ENCODE measurements at regions not wholly inside any gene's neighbourhood (a gene's known extent, or its start where the extent isn't known, plus 50 kb on each side); places are given as distances from the start of the nearest gene placed in this dataset.
"Not testable (repeated sequence)": the region's sequence is repeated elsewhere in the genome, so short reads cannot be mapped to it uniquely, and the experiment has no call there.

DNA sequence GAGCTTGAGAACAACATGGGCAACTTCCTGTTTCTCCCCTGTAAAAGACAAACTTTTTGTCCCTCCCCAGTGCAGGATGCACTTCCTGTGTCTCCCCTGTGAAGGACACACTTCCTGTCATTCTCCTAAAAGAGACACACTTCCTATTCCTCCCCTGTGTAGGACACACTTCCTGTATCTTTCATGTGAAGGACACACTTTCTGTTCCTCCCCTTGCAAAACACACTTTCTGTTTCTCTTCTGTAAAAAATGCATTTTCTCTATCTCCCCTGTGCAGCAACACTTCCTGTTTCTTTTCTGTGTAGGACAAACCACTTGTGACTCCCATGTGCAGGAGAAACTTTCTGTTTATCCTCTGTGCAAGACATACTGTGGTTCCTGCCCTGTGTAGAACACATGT, 488.6 kb upstream of the USP9Y start:
- no peaks in the 10 kb centered on the region for H3K4me1 ChIP-seq
- DNase-seq (ENCODE audit: low spot score in 2 of 2), result no peak
- H3K27me3 ChIP-seq, result no peaks in the 10 kb centered on the region
- no peak for TF ChIP-seq CTCF (IDR thresholded peaks at IDR 0.05)
- no peak for TF ChIP-seq POLR2AphosphoS5 (IDR thresholded peaks at IDR 0.05)
- TF ChIP-seq POLR2A (IDR thresholded peaks at IDR 0.05), result no peak
- no peaks in the 10 kb centered on the region for H3K36me3 ChIP-seq
- H3K4me3 ChIP-seq, result no peak overlapping the region
- H3K27ac ChIP-seq, result no peak overlapping the region
- no peaks in the 10 kb centered on the region for H3K9me3 ChIP-seq
- intact Hi-C loops (cut with DNase I; ENCODE audit: low total_unique reads), result no loop called here

DNA sequence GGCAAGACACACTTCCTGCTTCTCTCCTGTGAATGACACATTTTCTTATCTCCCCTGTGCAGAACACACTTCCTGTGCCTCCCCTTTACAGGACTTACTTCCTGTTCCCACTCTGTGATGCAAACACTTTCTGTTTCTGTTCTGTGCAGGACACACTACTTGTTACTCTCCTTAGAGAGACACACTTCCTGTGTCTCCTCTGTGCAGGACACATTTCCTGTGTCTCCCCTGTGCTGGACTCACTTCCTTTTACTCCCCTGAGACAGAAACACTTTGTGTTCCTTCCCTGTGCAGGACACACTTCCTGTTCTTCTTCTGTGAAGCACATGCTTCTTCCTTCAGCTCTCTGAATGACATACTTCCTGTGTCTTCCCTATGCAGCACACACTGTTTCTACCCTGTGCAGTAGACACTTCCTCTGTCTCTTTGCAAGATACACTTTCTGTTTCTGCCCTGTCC, 485.4 kb upstream of the USP9Y start:
- no peak overlapping the region for H3K4me3 ChIP-seq
- no peak overlapping the region for H3K27ac ChIP-seq
- no peaks in the 10 kb centered on the region for H3K4me1 ChIP-seq
- no peaks in the 10 kb centered on the region for H3K36me3 ChIP-seq
- H3K27me3 ChIP-seq, result no peaks in the 10 kb centered on the region
- intact Hi-C loops (cut with DNase I; ENCODE audit: low total_unique reads), result no loop called here
- TF ChIP-seq POLR2AphosphoS5 (IDR thresholded peaks at IDR 0.05) (no peak), POLR2A (IDR thresholded peaks at IDR 0.05) (no peak), CTCF (IDR thresholded peaks at IDR 0.05) (no peak)
- no peak for DNase-seq (ENCODE audit: low spot score in 2 of 2)
- H3K9me3 ChIP-seq, result no peaks in the 10 kb centered on the region

- intact Hi-C loops (cut with DNase I; ENCODE audit: low total_unique reads), result no loop called here
- Histone ChIP-seq H3K36me3 (no peaks in the 10 kb centered on the region), H3K27ac (no peak overlapping the region), H3K4me3 (no peak overlapping the region), H3K4me1 (no peaks in the 10 kb centered on the region), H3K9me3 (no peaks in the 10 kb centered on the region), H3K27me3 (no peaks in the 10 kb centered on the region)
- DNase-seq (ENCODE audit: low spot score in 2 of 2), result no peak
- TF ChIP-seq POLR2A (IDR thresholded peaks at IDR 0.05) (no peak), CTCF (IDR thresholded peaks at IDR 0.05) (no peak), POLR2AphosphoS5 (IDR thresholded peaks at IDR 0.05) (no peak)
Observed at GRCh38 chrY:12230921-12231320, 470.1 kb upstream of the USP9Y start.

DNA sequence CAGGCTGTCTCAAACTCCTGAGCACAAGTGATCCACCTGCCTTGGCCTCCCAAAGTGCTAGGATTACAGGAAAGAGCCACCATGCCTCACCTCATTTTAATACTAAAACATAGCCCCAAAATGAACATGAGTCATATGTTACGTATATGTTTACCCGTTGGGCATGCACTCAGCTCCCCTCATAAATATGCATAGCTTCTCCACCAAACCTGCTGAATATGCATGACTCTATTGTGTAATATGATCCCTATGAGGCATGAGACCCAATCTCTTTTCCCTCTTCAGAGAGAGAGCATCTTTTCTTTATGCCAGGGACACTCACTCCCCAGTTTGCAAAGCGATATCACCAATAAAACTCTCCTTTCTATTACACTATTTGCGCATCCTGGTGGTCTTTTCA, 464.6 kb upstream of the USP9Y start:
- H3K27me3 ChIP-seq, result no peaks in the 10 kb centered on the region
- H3K4me1 ChIP-seq, result no peaks in the 10 kb centered on the region
- no peak overlapping the region for H3K4me3 ChIP-seq
- intact Hi-C loops (cut with DNase I; ENCODE audit: low total_unique reads), result no loop called here
- no peaks in the 10 kb centered on the region for H3K9me3 ChIP-seq
- DNase-seq (ENCODE audit: low spot score in 2 of 2), result no peak
- H3K36me3 ChIP-seq, result no peaks in the 10 kb centered on the region
- no peak for TF ChIP-seq CTCF (IDR thresholded peaks at IDR 0.05)
- TF ChIP-seq POLR2AphosphoS5 (IDR thresholded peaks at IDR 0.05), result no peak
- no peak for TF ChIP-seq POLR2A (IDR thresholded peaks at IDR 0.05)
- no peak overlapping the region for H3K27ac ChIP-seq

DNA sequence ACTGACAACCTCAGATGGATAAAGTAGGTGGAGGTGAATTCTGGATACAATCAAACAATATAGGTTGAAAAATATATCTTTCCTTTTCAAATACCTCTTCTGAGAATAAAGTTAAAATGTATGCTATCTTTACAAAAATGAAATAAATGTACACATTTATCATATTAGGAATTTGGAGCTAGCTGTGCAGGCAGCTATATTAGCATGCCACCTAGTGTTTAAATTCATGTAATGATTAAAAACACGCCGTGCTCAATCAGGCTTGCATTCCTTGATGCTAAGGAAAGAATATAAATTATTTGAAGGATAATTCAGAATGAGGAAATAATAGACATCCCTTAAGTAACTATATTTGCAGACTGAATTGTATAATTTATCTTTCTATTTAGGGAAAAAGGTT, 460.7 kb upstream of the USP9Y start:
- DNase-seq (ENCODE audit: low spot score in 2 of 2); H3K36me3 ChIP-seq; intact Hi-C loops (cut with DNase I; ENCODE audit: low total_unique reads): not testable (repeated sequence)

DNA sequence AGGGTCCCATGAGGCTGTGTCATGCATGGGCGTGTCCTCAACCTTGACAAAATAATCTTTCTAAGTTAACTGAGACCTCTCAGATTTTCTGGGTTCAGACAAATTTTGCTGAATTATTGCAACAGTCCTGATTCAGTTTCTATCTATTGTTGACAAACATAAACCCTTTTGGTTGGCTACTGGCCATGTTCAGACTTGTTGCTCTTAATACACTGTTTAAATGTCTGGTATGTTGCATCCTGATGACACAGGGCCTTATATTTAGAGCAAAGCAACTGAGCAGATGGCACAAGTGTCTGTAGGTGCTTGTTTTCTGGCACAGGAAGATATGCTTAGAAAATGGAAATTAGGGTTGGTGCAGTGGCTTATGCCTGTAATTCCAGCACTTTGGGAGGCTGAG, 456.9 kb upstream of the USP9Y start:
- Histone ChIP-seq H3K27ac (no peak overlapping the region), H3K36me3 (no peaks in the 10 kb centered on the region), H3K4me3 (no peak overlapping the region), H3K27me3 (no peaks in the 10 kb centered on the region), H3K4me1 (no peaks in the 10 kb centered on the region), H3K9me3 (no peaks in the 10 kb centered on the region)
- no peak for DNase-seq (ENCODE audit: low spot score in 2 of 2)
- intact Hi-C loops (cut with DNase I; ENCODE audit: low total_unique reads), result no loop called here
- no peak for TF ChIP-seq POLR2AphosphoS5 (IDR thresholded peaks at IDR 0.05)
- TF ChIP-seq CTCF (IDR thresholded peaks at IDR 0.05), result no peak
- no peak for TF ChIP-seq POLR2A (IDR thresholded peaks at IDR 0.05)

More for the DNA sequence above, 460.7 kb upstream of the USP9Y start:
- H3K9me3 ChIP-seq, H3K4me3 ChIP-seq, H3K4me1 ChIP-seq, H3K27me3 ChIP-seq, H3K27ac ChIP-seq: not testable (repeated sequence)
